Right ventricle myocardium superior (tissue), 1 donor: ENCODE measurements at regions not wholly inside any gene's neighbourhood (a gene's known extent, or its start where the extent isn't known, plus 50 kb on each side); places are given as distances from the start of the nearest gene placed in this dataset.

Experiments
- ATAC-seq: fragments of 200-7000 bp; cut with Tn5 transposase; one replicate; pipeline ENCODE4 v1.9.1; 2020; ENCODE audit warnings: mild to moderate bottlenecking; ENCODE audit not compliant: poor library complexity
- DNase-seq: peaks from one replicate; pipeline ENCODE4 v3.0.0-alpha.2; 2020
- intact Hi-C: fragments of 100-400 bp; cut with DNase I; formaldehyde crosslinking; loops from one replicate; pipeline ENCODE4 v1.11.2; 2022
- donor health status: DM: no; HTN: yes; CAD: no; lungs with severe emphysema.

DNA sequence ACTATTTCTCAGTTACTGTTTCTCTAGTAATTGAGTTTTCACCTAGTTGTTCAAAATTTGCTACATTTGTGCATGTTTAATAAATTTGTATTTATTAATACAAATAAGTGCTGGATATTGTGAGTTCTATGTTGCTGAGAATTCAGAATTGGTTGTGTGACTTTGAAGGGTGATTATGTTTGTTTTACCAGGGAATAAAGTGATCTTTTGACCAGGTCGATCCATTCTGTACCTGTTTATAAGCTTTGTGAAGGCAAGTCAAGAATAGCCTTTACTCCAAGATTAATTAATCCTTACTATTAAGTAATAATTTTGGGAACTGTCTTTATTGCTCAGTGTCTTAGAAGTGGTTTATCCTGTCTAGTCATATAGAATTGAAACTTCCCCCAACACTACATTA lies 230.0 kb upstream of the GYPC start:
- intact Hi-C loops = no loop called here
- DNase-seq = no peak
- ATAC-seq = no peak

DNA sequence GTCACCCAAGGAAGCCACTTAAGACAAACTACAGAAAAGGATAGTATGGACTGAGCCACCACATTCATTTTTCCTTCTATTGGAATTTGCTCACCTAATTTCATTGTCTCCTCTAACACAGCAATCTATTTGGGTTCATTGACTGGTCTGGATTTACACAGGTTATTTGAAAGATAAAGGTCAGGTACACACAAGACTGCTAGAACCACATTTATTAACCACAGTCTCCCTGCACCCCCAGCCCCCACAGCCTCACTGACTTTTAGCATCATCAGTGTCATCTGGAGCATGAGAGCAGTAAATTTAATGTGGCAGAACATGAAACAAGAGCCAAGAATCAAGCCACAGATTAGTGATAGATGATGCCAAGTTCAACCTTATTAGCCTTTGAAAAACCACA lies 226.9 kb upstream of the GYPC start:
- DNase-seq (no peak), ATAC-seq (no peak)
- intact Hi-C loops = no loop called here

DNA sequence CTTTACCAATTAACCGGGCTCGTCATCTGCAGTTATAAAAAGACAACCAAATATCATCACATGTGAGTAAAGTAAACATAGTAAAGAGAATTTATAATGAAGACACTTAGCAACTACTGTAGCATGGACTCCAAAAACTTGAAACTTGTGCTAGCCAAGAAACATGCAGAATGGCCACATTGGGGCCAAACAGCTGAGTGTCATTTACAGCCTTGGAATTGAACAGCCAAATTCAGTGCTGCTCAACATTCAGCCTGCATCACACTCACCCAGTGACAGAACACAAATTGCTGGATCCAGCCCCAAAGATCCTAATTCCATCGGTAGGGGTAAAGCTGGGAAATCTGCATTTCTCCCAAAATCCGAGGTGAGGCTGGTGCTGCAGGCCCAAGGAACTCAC lies 224.8 kb upstream of the GYPC start:
- no peak for ATAC-seq

GRCh38 chr2:126436411-126436810 lies 219.5 kb upstream of the GYPC start:
- ATAC-seq = no peak
- intact Hi-C loops = no loop called here
- DNase-seq = no peak

More for the DNA sequence above, 224.8 kb upstream of the GYPC start:
- intact Hi-C loops = no loop called here
- no peak for DNase-seq

DNA sequence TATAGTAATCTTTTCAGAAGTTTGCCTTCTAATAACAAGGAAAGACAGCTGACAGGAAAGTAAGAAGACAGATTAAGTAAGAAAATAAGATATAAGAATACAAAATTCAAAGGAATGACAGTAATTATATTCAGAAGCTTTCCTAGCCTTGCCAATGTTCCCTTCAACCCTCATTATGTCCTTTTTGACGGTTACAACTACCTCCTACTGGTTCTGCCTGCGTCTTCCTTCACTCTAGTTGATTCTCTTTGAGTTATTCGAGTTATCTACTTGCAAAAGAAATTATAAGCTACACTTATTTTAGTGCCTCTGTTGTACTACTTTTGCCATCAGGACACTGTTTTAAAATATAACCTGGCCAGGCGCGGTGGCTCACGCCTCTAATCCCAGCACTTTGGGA lies 218.9 kb upstream of the GYPC start:
- ATAC-seq = no peak
- no peak for DNase-seq
- intact Hi-C loops = no loop called here

- DNase-seq = no peak
- no peak for ATAC-seq
Measured at GRCh38 chr2:126444512-126444911, 211.4 kb upstream of the GYPC start.

GRCh38 chr2:126446106-126446695 lies 209.8 kb upstream of the GYPC start:
- no peak for ATAC-seq
- intact Hi-C loops = no loop called here
- DNase-seq = no peak

More at GRCh38 chr2:126444512-126444911, 211.4 kb upstream of the GYPC start:
- intact Hi-C loops = no loop called here

DNA sequence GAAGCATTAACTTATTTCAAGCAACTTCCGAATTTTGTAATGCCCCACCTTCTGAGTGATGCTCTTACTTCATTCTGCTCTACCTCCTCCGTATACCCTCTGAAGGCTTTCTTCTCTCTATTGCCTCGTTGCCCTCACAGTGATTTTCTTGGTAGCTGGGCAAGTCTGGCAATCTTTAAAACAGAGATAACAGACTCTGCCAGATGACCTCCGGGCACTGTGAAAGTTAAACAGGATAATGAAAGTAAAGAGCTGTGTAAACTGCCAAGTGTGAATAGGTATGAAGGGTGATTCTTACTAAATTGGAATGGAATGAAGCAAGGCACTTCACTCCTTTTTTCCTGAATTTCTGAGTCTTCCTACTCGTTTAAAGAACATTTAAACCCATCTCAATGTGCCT lies 207.3 kb upstream of the GYPC start:
- ATAC-seq (no peak), DNase-seq (no peak)

GRCh38 chr2:126449677-126450076 lies 206.3 kb upstream of the GYPC start:
- DNase-seq = no peak
- intact Hi-C loops = no loop called here
- no peak for ATAC-seq

More for the DNA sequence above, 207.3 kb upstream of the GYPC start:
- intact Hi-C loops = no loop called here

- no peak for ATAC-seq
- DNase-seq = no peak
- intact Hi-C loops = no loop called here
Measured at GRCh38 chr2:126463892-126464674, 191.9 kb upstream of the GYPC start.

- ATAC-seq (no peak), DNase-seq (no peak)
- intact Hi-C loops = no loop called here
Measured at GRCh38 chr2:126467367-126468054, 188.4 kb upstream of the GYPC start.

GRCh38 chr2:126475031-126475430 lies 180.9 kb upstream of the GYPC start:
- intact Hi-C loops = no loop called here
- ATAC-seq (no peak), DNase-seq (no peak)

GRCh38 chr2:126476691-126477090 lies 179.3 kb upstream of the GYPC start:
- ATAC-seq = no peak
- intact Hi-C loops = no loop called here
- no peak for DNase-seq

DNA sequence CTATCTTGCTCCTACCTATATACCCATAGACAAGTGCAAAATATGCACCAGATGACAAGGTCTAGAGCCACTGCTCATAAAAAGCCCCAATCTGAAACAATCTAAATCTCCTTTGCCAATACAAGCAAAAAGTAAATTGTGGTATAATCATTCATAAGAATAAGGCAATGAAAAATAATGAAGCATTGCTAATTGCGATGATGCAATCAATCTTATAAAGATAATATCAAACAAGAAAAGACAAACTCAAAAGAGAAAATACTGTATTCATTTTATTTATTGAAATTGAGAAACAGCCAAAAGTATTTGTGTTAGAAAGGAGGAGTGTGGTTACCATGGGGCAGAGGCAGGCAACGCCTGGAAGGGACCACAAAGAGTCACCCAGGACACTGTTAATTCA lies 175.9 kb upstream of the GYPC start:
- intact Hi-C loops = no loop called here
- ATAC-seq (no peak), DNase-seq (no peak)

GRCh38 chr2:126482582-126483464 lies 173.1 kb upstream of the GYPC start:
- no peak for DNase-seq

GRCh38 chr2:126494593-126494992 lies 161.4 kb upstream of the GYPC start:
- intact Hi-C loops = no loop called here
- no peak for DNase-seq
- ATAC-seq = no peak

More at GRCh38 chr2:126482582-126483464, 173.1 kb upstream of the GYPC start:
- no peak for ATAC-seq
- intact Hi-C loops = no loop called here

DNA sequence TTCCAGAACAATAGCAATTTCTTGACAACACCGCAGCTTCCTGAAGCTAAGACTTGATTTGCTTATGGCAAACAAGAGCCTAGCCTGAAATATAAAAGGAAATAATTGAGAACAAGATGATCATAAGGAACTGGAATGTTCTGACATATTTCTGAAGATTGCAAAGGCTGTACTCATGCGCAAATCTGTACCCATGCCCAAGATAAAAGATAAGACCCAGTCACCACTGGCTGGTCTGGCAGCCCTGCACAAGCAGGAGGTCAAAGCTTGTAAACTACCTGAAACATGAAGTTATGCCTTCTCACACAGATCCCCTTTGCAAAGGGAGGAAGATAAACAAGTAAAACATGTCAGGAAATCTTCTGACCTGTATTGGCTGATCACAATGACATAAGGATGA lies 160.8 kb upstream of the GYPC start:
- intact Hi-C loops = no loop called here
- no peak for DNase-seq
- no peak for ATAC-seq

DNA sequence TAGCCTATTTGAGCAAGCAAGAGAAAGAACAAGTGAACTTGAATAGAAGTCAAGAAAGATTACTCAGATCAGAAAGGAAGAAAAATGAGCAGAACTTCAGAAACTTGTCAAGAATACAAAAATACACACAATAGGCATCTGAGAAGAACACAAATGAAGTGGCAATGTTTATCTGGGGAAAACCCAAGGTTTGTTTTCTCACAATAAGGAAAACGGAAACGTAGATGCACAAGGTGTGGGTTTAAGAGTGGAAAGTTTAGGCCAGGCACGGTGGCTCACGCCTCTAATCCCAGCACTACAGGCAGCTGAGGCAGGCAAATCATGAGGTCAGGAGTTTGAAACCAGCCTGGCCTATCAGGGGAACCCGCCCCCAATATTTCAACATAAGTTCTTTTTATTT lies 159.5 kb upstream of the GYPC start:
- intact Hi-C loops = no loop called here
- ATAC-seq (no peak), DNase-seq (no peak)

DNA sequence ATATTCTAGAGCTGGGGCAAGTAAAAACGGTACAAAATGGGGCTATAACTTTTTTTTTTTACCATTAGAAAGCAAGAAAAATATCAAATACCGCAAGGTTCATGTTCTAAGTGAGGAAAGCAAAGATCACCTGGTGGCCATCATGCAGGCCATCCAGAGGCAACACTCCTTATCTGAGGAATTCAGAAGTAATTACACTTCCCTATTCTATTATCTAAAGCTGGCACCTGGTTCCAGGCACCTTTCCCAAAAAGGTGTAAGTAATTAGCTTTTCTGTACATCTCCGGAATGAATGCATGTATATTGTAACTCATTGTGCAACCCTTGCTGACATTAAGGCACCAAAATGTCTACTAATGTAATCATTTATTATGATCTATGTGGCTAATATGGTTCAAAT lies 152.5 kb upstream of the GYPC start:
- intact Hi-C loops = no loop called here
- DNase-seq = no peak
- ATAC-seq = no peak
